ENCODE measurements at regions not wholly inside any gene's neighbourhood (a gene's known extent, or its start where the extent isn't known, plus 50 kb on each side); places are given as distances from the start of the nearest gene placed in this dataset.

DNA sequence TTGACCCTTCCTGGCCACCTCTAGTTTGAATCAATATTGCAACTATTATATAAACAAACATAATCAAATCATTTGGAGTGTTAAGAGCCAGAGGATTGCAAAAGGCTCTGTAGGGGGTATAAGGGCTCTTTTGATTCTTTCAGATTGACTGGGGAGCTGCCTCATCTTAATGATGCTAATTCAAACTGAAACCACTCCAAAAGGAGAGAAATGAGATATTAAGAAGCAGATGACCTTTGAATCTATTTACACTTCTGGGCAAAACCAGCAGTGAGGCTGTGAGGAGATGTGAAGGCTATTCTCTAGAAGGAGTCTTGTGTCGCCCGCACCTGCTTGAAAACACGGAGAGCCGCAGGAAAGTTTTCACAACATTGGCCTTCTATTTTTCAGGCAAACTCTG, 311.2 kb upstream of the CRIM1 start:
- no peaks in the 10 kb centered on the region for H3K9me3 Mint-ChIP-seq (ENCODE audit: unreplicated experiment)
- H3K4me1 Mint-ChIP-seq (ENCODE audit: low read depth, unreplicated experiment) = no peaks in the 10 kb centered on the region
- Histone ChIP-seq H3K4me1 (ENCODE audit: insufficient read depth, low read length) (no peaks in the 10 kb centered on the region), H4K20me1 (ENCODE audit: insufficient read depth, low read length) (no peaks in the 10 kb centered on the region), H2AFZ (ENCODE audit: low read depth, low read length) (no peak overlapping the region), H3K27me3 (ENCODE audit: insufficient read depth, low read length) (no peaks in the 10 kb centered on the region), H3K79me2 (ENCODE audit: insufficient read depth, low read length) (no peaks in the 10 kb centered on the region), H3K9me3 (ENCODE audit: insufficient read depth, low read depth, low read length) (no peaks in the 10 kb centered on the region), H3K4me2 (ENCODE audit: low read length) (no peak overlapping the region), H3K27ac (ENCODE audit: low read depth, low read length) (no peak overlapping the region), H3K36me3 (ENCODE audit: insufficient read depth, low read length) (no peaks in the 10 kb centered on the region), H3K9ac (ENCODE audit: low read length) (no peak overlapping the region), H3K4me3 (ENCODE audit: insufficient read depth, low read depth, low read length) (no peak overlapping the region)
- H3K4me3 Mint-ChIP-seq (ENCODE audit: unreplicated experiment) = no peak overlapping the region
- TF ChIP-seq, protein P1, sequence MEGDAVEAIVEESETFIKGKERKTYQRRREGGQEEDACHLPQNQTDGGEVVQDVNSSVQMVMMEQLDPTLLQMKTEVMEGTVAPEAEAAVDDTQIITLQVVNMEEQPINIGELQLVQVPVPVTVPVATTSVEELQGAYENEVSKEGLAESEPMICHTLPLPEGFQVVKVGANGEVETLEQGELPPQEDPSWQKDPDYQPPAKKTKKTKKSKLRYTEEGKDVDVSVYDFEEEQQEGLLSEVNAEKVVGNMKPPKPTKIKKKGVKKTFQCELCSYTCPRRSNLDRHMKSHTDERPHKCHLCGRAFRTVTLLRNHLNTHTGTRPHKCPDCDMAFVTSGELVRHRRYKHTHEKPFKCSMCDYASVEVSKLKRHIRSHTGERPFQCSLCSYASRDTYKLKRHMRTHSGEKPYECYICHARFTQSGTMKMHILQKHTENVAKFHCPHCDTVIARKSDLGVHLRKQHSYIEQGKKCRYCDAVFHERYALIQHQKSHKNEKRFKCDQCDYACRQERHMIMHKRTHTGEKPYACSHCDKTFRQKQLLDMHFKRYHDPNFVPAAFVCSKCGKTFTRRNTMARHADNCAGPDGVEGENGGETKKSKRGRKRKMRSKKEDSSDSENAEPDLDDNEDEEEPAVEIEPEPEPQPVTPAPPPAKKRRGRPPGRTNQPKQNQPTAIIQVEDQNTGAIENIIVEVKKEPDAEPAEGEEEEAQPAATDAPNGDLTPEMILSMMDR (IDR thresholded peaks at IDR 0.05; ENCODE audit: insufficient read depth, low read depth, low read length) = no peak
- no peak for TF ChIP-seq EZH2 (IDR thresholded peaks at IDR 0.05; ENCODE audit: insufficient read depth, low read length)
- DNase-seq (ENCODE audit: low read depth) = no peak
- H3K27me3 Mint-ChIP-seq (ENCODE audit: low read depth, unreplicated experiment) = no peaks in the 10 kb centered on the region
- H3K27ac Mint-ChIP-seq (ENCODE audit: unreplicated experiment) = no peak overlapping the region
- no peaks in the 10 kb centered on the region for H3K36me3 Mint-ChIP-seq (ENCODE audit: low read depth, unreplicated experiment)
- FAIRE-seq = no peak

DNA sequence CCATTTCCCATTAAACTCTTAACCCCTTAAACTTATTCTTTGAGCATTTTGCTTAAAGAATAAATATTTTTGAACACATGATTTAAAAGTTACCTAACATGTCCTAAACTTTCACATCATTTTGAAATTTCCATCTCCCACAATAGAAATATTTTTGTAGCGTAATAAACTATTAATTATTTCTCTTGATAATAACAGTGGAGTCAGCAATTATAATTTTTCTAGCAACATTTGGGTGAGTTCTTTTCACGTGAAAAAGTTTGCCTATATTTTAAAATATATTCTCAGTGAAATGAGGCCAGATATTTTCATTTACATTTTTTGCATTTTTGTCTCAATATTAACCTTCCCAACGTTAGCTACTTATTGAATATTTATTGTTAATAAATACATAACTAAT, 320.4 kb upstream of the CRIM1 start:
- H3K9me3 Mint-ChIP-seq (ENCODE audit: unreplicated experiment) = no peaks in the 10 kb centered on the region
- no peaks in the 10 kb centered on the region for H4K20me1 ChIP-seq (ENCODE audit: insufficient read depth, low read length)
- no peak overlapping the region for H3K4me2 ChIP-seq (ENCODE audit: low read length)
- H3K4me1 ChIP-seq (ENCODE audit: insufficient read depth, low read length) = no peaks in the 10 kb centered on the region
- no peak overlapping the region for H3K9ac ChIP-seq (ENCODE audit: low read length)
- H2AFZ ChIP-seq (ENCODE audit: low read depth, low read length) = no peak overlapping the region
- H3K36me3 ChIP-seq (ENCODE audit: insufficient read depth, low read length) = no peaks in the 10 kb centered on the region
- H3K27me3 Mint-ChIP-seq (ENCODE audit: low read depth, unreplicated experiment) = no peaks in the 10 kb centered on the region
- H3K4me3 ChIP-seq (ENCODE audit: insufficient read depth, low read depth, low read length) = no peak overlapping the region
- TF ChIP-seq, protein P1 (IDR thresholded peaks at IDR 0.05; ENCODE audit: insufficient read depth, low read depth, low read length) = no peak
- no peak for TF ChIP-seq EZH2 (IDR thresholded peaks at IDR 0.05; ENCODE audit: insufficient read depth, low read length)
- no peak overlapping the region for H3K4me3 Mint-ChIP-seq (ENCODE audit: unreplicated experiment)
- H3K79me2 ChIP-seq (ENCODE audit: insufficient read depth, low read length) = no peaks in the 10 kb centered on the region
- no peak overlapping the region for H3K27ac Mint-ChIP-seq (ENCODE audit: unreplicated experiment)
- H3K4me1 Mint-ChIP-seq (ENCODE audit: low read depth, unreplicated experiment) = no peaks in the 10 kb centered on the region
- no peaks in the 10 kb centered on the region for H3K9me3 ChIP-seq (ENCODE audit: insufficient read depth, low read depth, low read length)
- H3K36me3 Mint-ChIP-seq (ENCODE audit: low read depth, unreplicated experiment) = no peaks in the 10 kb centered on the region
- no peaks in the 10 kb centered on the region for H3K27me3 ChIP-seq (ENCODE audit: insufficient read depth, low read length)
- DNase-seq (ENCODE audit: low read depth) (no peak), FAIRE-seq (no peak)
- H3K27ac ChIP-seq (ENCODE audit: low read depth, low read length) = no peak overlapping the region

DNA sequence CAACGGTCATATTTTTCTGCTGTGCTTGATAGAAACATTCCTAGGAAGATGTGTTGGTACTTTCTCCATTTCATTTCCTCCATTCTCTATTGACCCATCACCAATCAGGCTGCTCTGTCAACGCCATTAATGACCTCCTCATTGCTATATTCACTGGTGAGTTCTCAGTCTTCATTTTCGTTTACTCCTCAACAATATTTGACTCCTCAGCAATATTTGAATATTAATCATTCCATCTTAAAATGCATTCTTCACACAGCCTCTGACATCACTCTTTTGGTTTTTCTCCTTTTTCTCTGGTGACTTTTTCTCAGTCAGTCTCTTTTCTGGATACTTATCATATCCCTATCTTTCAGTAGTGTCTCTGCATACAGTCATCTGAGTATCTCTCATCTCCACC, 323.5 kb upstream of the CRIM1 start:
- H3K9me3 Mint-ChIP-seq (ENCODE audit: unreplicated experiment) = no peaks in the 10 kb centered on the region
- no peaks in the 10 kb centered on the region for H3K36me3 Mint-ChIP-seq (ENCODE audit: low read depth, unreplicated experiment)
- FAIRE-seq = no peak
- H3K4me3 Mint-ChIP-seq (ENCODE audit: unreplicated experiment) = no peak overlapping the region
- no peak overlapping the region for H3K27ac ChIP-seq (ENCODE audit: low read depth, low read length)
- no peaks in the 10 kb centered on the region for H3K4me1 Mint-ChIP-seq (ENCODE audit: low read depth, unreplicated experiment)
- no peak overlapping the region for H3K9ac ChIP-seq (ENCODE audit: low read length)
- no peak overlapping the region for H2AFZ ChIP-seq (ENCODE audit: low read depth, low read length)
- no peaks in the 10 kb centered on the region for H3K9me3 ChIP-seq (ENCODE audit: insufficient read depth, low read depth, low read length)
- H3K4me2 ChIP-seq (ENCODE audit: low read length) = no peak overlapping the region
- no peaks in the 10 kb centered on the region for H4K20me1 ChIP-seq (ENCODE audit: insufficient read depth, low read length)
- H3K79me2 ChIP-seq (ENCODE audit: insufficient read depth, low read length) = no peaks in the 10 kb centered on the region
- no peaks in the 10 kb centered on the region for H3K27me3 Mint-ChIP-seq (ENCODE audit: low read depth, unreplicated experiment)
- H3K36me3 ChIP-seq (ENCODE audit: insufficient read depth, low read length) = no peaks in the 10 kb centered on the region
- no peak overlapping the region for H3K4me3 ChIP-seq (ENCODE audit: insufficient read depth, low read depth, low read length)
- H3K27ac Mint-ChIP-seq (ENCODE audit: unreplicated experiment) = no peak overlapping the region
- H3K27me3 ChIP-seq (ENCODE audit: insufficient read depth, low read length) = no peaks in the 10 kb centered on the region
- TF ChIP-seq, protein P1 (IDR thresholded peaks at IDR 0.05; ENCODE audit: insufficient read depth, low read depth, low read length) = no peak
- no peak for TF ChIP-seq EZH2 (IDR thresholded peaks at IDR 0.05; ENCODE audit: insufficient read depth, low read length)
- DNase-seq (ENCODE audit: low read depth) = no peak
- no peaks in the 10 kb centered on the region for H3K4me1 ChIP-seq (ENCODE audit: insufficient read depth, low read length)
